HG03066 (cell line): ENCODE measurements at regions not wholly inside any gene's neighbourhood (a gene's known extent, or its start where the extent isn't known, plus 50 kb on each side); places are given as distances from the start of the nearest gene placed in this dataset.

ENCODE experiments used
- ATAC-seq: cut with Tn5 transposase; IDR thresholded peaks from one replicate; pipeline ENCODE4 v1.9.1; 2021; ENCODE audit warnings: low read depth; ENCODE audit not compliant: unreplicated experiment

DNA sequence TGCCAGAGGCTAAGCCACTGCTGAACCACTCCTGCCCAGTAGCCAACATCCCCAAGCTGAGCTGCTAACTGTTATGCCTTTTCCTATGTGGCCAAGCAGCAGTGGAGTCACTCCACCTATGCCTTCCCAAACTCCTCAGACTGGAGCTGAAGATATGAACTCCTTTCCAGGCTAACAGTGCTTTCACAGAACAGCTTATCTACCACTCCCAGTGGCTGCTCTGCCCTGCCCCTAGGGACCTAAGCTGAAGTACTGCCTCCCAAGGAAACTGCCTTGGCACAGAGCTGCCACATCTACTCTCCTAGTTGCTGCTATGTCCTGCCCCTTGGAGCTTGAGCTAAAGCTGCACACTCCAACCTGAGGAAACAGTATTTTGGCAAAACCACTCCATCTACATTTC is 275.9 kb downstream of the RBM43 start:
- ATAC-seq = no peak

DNA sequence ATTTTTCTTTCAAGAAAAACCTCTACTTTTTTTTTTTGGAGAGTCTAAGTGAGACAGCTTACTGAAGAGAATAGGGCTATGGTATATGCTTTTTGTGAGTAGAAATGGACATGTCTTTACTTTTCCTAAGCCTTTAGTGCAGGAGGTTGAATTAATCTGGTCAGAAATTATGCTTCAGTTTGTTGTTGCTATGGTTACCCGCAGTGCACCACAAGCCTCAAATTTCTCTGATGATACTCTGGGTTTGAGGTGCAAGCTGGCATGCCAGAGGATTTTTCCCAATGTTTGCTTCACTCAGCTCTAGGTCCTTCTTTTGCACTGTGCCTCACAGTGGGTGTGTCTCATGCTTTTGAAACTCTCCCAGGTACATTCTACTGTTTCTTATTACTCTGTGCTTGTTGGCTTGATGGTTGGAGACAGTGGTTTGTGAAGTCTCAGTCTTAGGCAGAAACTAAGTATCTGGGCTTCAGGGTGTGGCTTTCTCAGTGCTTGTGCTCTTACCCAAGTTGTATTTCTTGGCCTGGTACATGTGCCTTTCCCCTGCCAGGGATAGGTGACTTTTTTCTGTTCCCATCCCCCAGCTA is 278.3 kb downstream of the RBM43 start:
- no peak for ATAC-seq

DNA sequence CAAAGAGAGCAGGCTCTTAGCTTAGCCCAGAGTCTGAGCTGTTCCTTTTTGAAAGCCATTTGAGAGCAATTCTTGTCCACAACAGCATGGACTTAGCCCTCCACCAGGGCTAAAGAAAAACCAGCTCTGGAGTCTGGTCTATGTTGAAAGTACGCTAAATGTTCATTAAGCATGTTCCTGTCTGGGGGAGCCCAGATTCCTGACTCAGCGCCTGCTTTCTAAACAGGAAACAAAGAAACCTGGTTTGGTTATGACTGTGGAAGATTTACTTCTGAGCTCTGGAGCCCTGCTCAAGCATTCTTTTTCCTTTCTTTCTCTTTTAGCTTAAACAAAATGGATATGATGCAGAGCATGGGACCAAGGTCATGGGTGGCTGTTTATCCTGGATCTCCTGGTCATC is 279.8 kb downstream of the RBM43 start:
- ATAC-seq = no peak

DNA sequence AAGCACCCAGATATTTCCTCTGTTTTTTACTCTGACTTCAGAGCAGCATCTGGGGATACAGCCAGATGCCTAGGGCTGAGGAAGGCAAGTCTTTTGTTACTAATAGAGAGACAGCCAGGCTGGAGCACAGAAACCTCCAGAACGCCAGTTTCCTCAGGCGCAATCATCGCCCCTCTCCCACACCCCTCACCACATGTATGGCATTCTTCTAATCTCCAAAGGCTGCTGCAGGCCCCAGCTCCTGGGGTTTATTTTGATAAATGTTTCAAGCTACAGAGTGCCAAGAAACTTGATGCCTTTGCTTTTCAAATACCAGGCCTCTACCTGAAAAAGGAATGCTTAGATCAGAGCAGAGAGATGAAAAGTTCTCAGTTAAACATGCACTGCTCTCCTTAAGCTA is 283.6 kb downstream of the RBM43 start:
- no peak for ATAC-seq

DNA sequence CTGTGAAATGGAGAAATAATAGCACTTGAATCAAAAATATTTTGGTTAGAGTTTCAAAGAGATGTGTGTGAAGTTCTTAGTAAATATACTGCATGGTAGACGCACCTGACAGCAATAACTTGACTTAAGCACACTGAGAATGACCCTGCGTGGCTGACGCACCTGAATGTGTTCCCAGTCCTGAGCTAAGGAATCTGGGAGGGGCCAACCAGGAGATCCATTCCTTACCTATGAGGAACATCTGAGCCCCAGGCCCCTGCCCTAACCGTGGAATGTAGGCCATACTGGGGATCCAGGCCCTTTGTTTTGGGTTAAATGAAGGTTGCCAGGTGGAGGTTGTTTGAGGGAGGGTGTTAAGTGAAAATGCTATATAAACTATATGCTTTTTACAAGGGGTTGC is 284.4 kb downstream of the RBM43 start:
- ATAC-seq = no peak

DNA sequence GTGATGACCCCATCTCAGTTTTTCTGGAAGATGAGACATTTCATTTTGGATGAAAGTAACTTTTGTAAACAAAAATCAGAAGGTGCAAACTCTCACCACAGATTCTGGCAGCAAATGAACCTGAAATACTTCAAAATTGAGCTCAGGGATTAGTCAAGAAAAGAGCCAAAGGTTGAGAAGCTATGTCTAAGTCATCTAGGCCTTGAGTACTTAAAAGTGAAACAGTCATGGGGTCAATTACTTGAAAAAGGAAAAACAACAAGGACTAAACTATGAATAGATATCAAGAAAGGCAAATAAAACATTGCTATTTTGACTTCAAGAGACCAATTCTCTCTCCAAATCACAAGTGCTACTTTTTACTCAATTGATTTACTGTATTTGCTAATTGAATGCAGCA is 285.1 kb downstream of the RBM43 start:
- no peak for ATAC-seq

DNA sequence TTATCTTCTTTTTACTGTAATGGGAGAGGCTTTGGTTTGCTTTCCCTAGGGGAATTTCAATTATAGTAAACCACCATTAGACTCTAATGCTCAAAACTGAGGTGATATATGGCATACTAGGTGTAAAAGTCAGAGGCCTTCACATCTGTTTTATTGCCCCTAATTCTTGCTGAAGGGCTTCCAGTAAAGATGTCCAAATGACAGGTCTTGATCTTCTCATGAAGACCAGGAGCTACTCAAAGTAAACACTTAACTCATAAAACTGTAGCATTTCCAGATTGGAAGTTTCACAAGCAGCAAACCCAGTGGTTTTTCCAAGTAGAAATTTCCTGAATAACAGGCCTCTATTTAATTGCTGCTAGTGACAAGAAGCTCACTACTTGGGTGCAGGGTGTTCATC is 286.8 kb downstream of the RBM43 start:
- no peak for ATAC-seq

DNA sequence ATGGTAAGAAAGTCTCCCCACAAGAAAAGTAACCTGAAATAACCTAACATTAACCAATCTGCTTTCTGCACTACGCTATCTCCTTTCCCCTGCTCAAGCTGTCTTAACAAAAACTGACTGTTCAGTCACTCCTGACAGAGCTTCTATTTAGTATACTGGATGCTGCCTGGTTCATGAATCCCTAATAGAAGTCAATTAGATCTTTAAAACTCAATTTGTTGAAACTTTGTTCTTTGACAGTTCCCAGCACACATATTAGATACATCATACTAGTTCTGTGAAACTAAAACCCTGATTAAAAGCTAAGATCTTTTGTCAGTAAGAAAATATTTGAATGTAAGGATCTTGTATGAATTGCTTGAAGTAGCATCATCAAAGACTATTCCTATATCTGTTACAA is 287.4 kb downstream of the RBM43 start:
- ATAC-seq = no peak

DNA sequence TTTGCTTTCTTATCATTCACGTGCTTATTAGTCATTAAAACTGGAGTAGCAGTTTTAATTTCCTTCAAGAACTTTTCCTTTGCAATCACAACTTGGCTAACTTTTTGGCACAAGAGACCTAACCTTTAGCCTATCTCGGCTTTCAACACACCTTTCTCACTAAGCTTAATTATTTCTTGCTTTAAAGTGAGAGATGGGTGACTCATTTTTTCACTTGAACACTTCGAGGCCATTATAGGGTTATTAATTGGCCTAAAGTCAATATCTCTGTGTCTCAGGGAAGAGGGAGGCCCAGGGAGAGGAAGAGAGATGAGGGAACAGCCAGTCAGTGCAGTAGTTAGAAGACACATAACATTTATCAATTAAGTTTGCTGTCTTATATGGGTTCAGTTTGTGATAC is 289.8 kb downstream of the RBM43 start:
- ATAC-seq = no peak

DNA sequence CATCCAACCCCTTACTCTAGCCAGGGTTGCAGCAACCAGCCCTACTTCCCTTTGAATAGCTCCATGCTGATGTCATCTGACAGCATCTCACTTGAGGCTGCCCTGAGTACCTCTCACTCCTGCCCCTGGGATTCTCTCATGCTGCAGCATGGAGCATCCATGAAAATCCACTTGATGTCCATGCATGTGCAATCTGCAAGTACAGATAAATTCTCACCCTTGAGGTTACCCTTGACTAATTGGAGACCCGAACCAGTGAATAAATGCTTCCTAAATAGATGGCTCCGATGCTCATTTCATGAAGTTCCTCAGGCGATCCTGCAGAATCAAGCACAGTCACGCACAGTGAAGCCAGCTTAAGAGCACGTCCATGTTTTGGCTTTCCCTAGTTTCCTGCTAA is 298.3 kb downstream of the RBM43 start:
- ATAC-seq = no peak

DNA sequence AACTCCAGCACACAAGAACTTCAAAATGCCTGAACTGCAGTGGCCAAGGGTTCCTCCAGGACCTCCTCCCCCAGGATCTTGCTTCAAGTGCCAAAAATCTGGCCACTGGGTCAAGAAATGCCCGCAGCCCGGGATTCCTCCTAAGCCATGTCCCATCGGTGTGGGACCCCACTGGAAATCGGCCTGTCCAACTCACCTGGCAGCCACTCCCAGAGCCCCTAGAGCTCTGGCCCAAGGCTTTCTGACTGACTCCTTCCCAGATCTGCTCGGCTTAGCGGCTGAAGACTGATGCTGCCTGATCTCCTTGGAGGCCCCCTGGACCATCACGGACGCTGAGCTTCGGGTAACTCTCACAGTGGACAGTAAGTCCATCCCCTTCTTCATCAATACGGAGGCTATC is 306.4 kb downstream of the RBM43 start:
- no peak for ATAC-seq

DNA sequence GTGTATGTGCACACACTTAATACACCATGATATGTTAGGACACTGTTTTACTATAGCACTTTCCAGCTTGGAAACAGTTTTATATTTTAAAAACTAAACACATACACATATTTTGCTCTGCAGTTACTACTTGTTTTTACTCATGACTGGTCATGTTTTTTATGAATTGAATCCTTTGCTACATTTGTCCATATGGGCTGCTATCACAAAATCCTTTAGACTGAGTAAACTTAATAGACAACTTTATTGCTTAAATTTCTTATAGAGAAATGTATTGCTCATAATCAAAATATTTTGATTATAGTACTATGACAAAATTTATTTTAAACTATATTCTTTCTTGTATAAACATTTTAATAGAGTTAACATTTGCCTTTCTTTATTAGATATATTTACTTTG is 314.8 kb downstream of the RBM43 start:
- ATAC-seq = no peak

DNA sequence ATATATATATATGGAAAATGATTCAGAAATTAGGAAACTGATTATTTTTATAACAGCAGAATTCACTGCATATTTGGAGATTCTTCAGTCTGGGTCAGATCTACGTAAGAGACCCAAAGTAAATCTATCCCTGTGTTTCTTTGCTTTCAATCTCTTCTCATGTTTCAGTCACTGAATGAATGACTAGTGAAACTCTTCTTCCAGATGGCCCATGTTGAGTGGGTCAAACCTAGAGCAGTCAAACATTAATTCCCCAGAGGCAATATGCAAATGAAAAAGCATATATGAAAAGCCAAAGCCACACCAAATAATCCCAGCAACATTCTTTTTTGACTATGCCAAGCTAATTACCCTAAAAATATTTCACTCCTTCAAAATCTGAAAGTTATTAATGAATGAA is 317.3 kb downstream of the RBM43 start:
- ATAC-seq = peak; percentile 67

DNA sequence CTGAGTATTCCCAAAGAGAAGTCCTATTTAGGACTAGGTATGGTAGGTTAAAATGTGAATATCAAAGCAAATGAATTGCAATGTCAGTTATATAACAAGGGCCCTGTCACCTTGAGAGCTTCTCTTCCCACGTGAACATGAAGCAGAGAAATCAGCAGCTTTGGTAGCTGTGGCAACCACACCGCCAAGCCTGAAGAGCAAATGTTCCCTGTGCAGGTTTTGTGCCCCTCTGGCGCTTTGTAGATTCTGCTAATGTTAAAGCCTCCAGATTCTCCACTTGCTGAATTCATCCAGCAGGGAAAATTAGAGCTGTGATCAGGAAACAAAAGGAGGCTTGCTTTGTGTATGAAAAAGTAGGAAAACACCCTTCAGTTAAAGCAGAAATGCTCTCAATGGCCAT is 322.6 kb downstream of the RBM43 start:
- ATAC-seq = no peak

DNA sequence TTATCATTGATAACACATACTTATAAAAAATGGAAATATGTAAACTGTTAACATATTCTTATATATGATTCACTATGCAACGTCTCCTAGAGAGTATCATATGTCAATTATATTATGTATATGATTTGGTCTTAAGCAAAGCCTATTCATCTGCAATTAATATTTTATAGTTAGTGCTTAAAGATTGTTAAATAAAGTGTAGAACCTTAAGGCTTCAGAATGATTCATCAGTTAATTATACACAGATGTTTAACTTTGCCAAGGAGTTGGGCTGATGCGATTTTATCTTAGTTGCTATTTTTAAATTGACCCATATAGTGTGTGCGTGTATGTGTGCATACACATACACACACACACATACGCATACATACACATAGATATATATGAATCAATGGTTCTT is 323.1 kb downstream of the RBM43 start:
- ATAC-seq = no peak

DNA sequence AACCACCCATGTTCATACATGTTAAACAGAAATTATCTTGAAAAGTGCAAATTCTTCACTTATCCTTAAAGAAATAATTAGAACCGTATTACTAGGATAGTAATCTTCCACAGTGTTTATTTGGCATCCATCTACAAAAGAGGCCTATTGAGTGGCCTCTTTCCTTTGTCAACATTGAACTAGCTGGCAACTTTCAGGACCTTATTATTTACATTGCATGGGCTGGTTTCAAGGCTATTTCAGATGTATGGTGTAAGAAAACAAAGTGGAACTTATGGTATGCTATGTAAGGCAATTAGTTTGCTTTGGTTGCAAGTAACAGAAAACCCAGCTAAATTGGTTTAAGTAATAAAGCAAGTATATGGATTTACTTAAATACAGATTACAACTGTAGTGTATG is 324.6 kb downstream of the RBM43 start:
- no peak for ATAC-seq

DNA sequence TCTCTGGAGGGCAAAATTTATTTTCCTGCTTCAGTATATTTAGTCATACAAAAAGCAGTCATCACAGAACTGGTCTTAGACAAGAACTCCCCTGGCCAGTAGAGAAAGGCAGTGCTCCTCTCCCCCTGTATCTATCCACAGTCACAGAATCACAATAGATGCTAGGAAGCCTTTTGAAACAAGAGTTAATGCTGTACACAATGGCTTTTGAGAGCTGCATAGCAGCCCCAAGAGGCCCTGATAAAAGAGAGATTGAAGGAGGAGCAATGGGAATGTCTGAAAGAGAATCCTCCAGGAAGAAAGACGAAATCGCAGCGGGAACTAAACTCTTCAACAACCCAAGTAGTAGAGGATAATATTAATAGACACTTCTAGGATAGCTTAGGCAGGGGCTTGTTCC is 330.2 kb downstream of the RBM43 start:
- ATAC-seq = no peak

DNA sequence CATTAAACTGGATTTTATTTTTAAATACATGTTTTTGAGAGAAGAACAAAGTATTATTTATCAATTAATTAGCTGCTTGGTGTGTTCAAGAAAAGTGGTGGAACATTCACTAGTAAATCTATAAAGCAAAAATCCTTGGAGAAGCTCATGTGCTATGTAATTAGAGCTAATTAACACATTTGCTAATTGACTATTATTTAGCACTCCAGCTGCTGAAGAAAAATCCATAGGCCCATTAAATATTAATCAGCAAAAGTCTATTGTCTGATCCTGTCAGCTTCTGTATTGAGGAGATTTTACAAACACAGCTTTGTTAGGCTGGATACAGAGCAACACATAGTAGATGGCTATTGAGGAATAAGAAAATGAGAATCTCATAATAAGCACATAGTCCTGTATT is 336.1 kb downstream of the RBM43 start:
- ATAC-seq = no peak

DNA sequence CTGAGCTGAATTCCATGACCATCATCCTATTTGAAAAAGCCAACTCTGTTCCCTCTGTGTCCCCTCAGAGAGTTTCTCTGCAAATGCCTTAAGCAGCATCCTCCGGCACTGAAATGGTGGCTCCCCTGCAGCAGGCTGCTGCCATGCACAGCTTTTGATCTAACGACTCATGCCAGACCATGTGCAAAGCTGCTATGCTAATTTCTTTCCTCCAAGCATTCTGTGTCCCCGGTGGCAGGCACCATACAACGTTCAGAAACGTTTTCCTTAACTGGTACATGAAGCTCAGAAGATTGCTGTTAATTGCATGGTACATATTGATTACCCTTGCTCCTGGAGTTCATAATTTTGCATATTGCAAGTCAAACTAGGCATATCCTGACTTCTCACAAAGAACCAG is 336.8 kb downstream of the RBM43 start:
- no peak for ATAC-seq

DNA sequence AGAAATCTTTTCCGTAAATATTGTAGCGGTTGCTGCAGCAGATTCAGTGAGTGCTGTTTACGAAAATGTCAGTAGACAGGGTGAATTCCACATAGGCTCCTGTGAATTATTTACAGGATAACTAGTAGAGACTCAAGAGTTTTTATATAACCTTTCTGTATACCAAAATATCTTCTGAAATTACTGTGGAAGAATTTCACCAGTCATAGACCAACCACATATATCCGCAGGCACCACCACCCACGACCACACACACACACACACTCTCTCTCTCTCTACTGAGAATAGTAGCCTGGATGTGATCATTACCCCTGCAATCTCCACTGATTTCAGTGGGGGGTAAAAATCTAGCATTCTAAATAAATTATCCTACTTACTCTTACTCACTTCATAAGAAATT is 341.8 kb downstream of the RBM43 start:
- no peak for ATAC-seq

DNA sequence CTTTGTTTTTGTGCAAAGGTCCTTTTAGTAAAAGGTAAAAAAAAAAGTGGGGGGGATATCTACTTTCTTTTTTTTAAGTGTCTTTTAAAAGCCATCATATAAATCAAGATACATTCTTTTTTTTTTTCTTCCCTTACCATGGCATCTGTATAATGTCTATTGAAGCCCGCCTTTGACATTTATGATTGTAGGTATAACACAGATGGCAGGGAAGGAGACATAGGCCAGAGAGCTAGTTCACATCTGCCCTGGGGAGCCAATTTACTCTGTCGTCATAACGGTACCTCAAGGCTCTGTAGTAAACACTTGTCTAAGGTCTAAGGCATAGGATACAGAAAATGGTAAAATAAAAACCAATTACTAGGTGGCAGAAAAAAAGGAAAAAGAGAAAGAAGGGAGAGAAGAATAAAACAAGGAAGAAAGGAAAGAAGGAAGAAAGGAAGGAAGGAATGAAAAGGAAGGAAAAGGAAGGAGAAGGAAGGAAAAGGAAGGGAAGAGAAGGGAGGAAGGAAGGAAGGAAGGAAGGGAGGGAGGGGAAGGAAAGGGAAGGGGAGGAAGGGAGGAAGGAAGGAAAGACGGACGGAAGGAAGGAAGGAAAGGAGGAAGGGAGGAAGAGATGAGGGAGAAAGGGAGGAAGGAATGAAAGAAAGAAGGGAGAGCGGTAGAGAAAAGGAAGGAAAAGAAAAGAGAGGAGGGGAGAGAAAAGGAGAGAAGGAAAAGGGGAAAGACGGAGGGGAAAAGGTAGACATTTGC is 343.5 kb downstream of the RBM43 start:
- no peak for ATAC-seq

DNA sequence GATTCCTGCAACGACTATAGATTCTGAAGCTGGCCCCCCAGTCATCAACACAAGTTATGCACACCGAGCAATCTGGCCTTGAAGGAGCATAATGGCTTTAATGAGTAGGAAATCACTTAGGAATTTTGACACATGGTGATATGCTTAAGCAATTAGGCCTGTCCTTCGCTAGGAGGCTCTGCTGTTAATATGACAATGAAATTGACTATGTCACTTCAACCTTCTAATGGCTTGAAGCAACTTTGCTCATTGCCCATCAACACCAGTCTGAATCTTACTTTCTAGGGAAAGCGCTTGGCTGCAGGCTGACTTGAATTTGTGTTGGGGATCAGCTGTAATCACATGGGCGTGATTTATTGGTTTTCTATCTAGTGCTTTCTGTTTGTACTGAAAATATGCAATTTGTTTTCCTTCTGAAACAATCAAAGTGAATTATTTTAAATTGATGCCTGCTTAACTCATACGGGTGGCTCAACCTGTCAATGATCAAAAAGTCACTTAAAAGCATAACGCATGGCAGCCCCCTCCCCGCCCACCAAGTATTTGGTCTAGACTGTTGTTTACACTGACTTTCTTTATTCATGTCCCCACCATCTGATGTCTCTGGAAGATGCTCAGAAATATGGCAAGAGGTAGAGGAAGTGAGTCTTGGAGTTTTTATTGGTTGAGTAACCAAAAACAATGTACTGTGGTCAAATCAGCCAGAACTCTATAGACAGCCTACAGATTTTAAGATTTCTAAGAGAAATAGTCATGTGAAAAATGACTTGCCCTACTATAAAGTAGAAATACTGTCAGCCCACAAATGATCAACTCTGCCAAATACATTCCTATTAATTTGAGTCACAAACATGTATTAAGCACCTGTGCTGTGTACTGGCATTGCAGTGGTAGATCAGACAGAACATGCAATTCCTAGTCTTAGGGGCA is 344.9 kb downstream of the RBM43 start:
- no peak for ATAC-seq
